ENCODE measurements at regions not wholly inside any gene's neighbourhood (a gene's known extent, or its start where the extent isn't known, plus 50 kb on each side); places are given as distances from the start of the nearest gene placed in this dataset.

DNA sequence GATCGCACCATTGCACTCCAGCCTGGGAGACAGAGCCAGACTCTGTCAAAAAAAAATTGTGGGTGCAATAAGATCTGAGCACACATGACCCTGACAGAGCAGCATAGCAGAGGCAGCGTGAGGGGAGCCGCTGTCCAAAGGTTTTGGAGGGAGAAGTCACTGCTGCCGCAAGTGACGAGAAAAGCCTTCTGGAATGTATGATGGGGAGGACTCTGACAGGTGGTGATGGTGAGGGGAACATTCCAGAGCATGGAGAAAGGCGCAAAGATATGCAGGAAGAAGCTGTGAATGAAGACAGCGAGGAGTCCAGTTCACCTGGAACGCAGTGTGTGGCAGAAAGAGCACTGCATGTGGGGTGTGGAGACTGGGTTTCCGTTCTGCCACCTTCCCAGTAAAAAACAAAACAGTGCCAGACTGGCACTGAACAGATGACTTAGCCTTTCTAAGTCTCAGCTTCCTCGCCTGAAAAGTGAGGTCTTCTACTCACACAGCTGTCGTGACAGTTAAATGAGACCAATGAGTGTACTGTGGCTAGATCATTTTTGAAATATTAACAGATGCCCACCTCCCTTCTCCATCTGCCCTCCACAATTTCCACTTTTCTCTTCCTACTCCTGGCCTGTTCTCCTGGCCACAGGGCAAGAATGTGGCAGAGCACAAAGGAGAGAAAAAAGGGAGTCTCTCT lies 53.4 kb upstream of the PTHLH start:
- BruUV-seq (replicated peaks): no TSS peak
- H3K4me2 ChIP-seq (ENCODE audit: low read depth, low read length): no peak overlapping the region
- H3K4me3 ChIP-seq (replicated peaks in 1 of 3; ENCODE audit: insufficient read depth in 1 of 3, low read depth in 2 of 3, low read length in 3 of 3): no peak overlapping the region
- H2AFZ ChIP-seq (ENCODE audit: low read length): no peak overlapping the region
- ChIA-PET POLR2A (no interaction called here), CTCF (ENCODE audit: low intra/inter-chr PET ratio, low total read pairs) (no interaction called here)
- no peaks in the 10 kb centered on the region for H3K79me2 ChIP-seq (ENCODE audit: insufficient read depth, low read length)
- H3K27me3 ChIP-seq (ENCODE audit: control insufficient read depth in 1 of 2, insufficient read depth in 2 of 2, low read length in 2 of 2): 0 out of 5 replicates have a peak, but pooled peaks cover 2 to 3% of the 10 kb centered on the region in 2 experiments
- TF ChIP-seq TSC22D2 (CRISPR knock-in tag; IDR thresholded peaks at IDR 0.05; ENCODE audit: borderline replicate concordance) (no peak), RFX5 (IDR thresholded peaks at IDR 0.05; ENCODE audit: low read depth, low read length) (no peak), ZNF263 (CRISPR knock-in tag; IDR thresholded peaks at IDR 0.05) (0 out of 2 replicates have a peak, but pooled peaks have one; percentile 14)
- intact Hi-C loops (cut with micrococcal nuclease; ENCODE audit: unreplicated experiment) (no loop called here), in situ Hi-C loops (cut with HindIII; ENCODE audit: extremely low pct_ligation_motif_present, low pct_unique_long_range_greater_than_20kb) (no loop called here)
- FAIRE-seq (no peak), ATAC-seq (no peak), DNase-seq (ENCODE audit: low spot score) (no peak)
- no peak overlapping the region for H3K9ac ChIP-seq (ENCODE audit: insufficient read depth, low read depth, low read length)
- H3K9me3 ChIP-seq (ENCODE audit: low read length): no peaks in the 10 kb centered on the region
- H3K4me1 ChIP-seq (ENCODE audit: insufficient read depth, low read length): peaks cover 22% of the 10 kb centered on the region
- WGBS (ENCODE audit: low lambda C conversion rate): 21% methylated on average over 11 of the region's 11 CpGs
- no peaks in the 10 kb centered on the region for H4K20me1 ChIP-seq (ENCODE audit: insufficient read depth, low read length)
- H3K36me3 ChIP-seq (replicated peaks in 1 of 2; ENCODE audit: control insufficient read depth in 1 of 2, insufficient read depth in 2 of 2, low read length in 2 of 2): no peaks in the 10 kb centered on the region
- no peak overlapping the region for H3K27ac ChIP-seq (ENCODE audit: extremely low read length, insufficient read depth, low read length)

DNA sequence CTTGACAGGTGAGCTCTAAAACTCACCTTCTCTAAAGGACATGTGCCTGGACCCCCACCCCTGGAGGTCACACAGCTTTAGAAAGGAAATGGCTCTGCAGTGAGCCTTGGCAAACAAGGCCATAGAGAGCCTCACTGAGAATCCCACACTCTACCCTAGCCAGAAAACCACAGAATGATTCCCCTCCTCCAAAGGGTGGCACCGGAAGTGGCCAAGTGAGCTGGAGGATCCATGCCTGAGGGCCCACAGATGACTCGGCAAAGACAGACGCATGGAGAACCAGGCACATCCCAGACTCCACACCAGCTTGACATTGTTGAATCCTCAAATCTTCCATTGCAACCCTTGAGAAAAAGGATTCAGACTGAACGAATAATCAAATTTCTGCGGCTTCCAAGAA lies 54.2 kb upstream of the PTHLH start:
- DNase-seq (ENCODE audit: low spot score): no peak
- 0 out of 5 replicates have a peak, but pooled peaks cover 2 to 3% of the 10 kb centered on the region in 2 experiments for H3K27me3 ChIP-seq (ENCODE audit: control insufficient read depth in 1 of 2, insufficient read depth in 2 of 2, low read length in 2 of 2)
- H3K9ac ChIP-seq (ENCODE audit: insufficient read depth, low read depth, low read length): no peak overlapping the region
- BruUV-seq (replicated peaks): no TSS peak
- intact Hi-C loops (cut with micrococcal nuclease; ENCODE audit: unreplicated experiment) (no loop called here), in situ Hi-C loops (cut with HindIII; ENCODE audit: extremely low pct_ligation_motif_present, low pct_unique_long_range_greater_than_20kb) (no loop called here)
- TF ChIP-seq GABPA (IDR thresholded peaks at IDR 0.05; ENCODE audit: low read depth, low read length) (no peak), GABPA (CRISPR knock-in tag; IDR thresholded peaks at IDR 0.05; ENCODE audit: low read depth) (0 out of 2 replicates have a peak, but pooled peaks have one; percentile 14), DPF2 (CRISPR knock-in tag; IDR thresholded peaks at IDR 0.05; ENCODE audit: borderline replicate concordance, low read depth) (no peak)
- no peak overlapping the region for H3K4me2 ChIP-seq (ENCODE audit: low read depth, low read length)
- H3K4me3 ChIP-seq (replicated peaks in 1 of 3; ENCODE audit: insufficient read depth in 1 of 3, low read depth in 2 of 3, low read length in 3 of 3): no peak overlapping the region
- peaks cover 15% of the 10 kb centered on the region for H3K4me1 ChIP-seq (ENCODE audit: insufficient read depth, low read length)
- POLR2A ChIA-PET: no interaction called here
- H4K20me1 ChIP-seq (ENCODE audit: insufficient read depth, low read length): no peaks in the 10 kb centered on the region
- H3K79me2 ChIP-seq (ENCODE audit: insufficient read depth, low read length): no peaks in the 10 kb centered on the region
- CTCF ChIA-PET (ENCODE audit: low intra/inter-chr PET ratio, low total read pairs): no interaction called here
- ATAC-seq: no peak
- 70% methylated on average over 5 of the region's 5 CpGs for WGBS (ENCODE audit: low lambda C conversion rate)
- no peaks in the 10 kb centered on the region for H3K36me3 ChIP-seq (replicated peaks in 1 of 2; ENCODE audit: control insufficient read depth in 1 of 2, insufficient read depth in 2 of 2, low read length in 2 of 2)
- FAIRE-seq: no peak
- H3K27ac ChIP-seq (ENCODE audit: extremely low read length, insufficient read depth, low read length): no peak overlapping the region
- H3K9me3 ChIP-seq (ENCODE audit: low read length): no peaks in the 10 kb centered on the region
- no peak overlapping the region for H2AFZ ChIP-seq (ENCODE audit: low read length)
